NCI-H2227 treated with DMSO at 0.1 percent for 48 hours (cell line): ENCODE measurements at regions not wholly inside any gene's neighbourhood (a gene's known extent, or its start where the extent isn't known, plus 50 kb on each side); places are given as distances from the start of the nearest gene placed in this dataset.
"Not testable (repeated sequence)": the region's sequence is repeated elsewhere in the genome, so short reads cannot be mapped to it uniquely, and the experiment has no call there.

ENCODE experiments used
- DNase-seq: peaks from one replicate; lab custom pipeline; 2025; lab: John Stamatoyannopoulos, UW

DNA sequence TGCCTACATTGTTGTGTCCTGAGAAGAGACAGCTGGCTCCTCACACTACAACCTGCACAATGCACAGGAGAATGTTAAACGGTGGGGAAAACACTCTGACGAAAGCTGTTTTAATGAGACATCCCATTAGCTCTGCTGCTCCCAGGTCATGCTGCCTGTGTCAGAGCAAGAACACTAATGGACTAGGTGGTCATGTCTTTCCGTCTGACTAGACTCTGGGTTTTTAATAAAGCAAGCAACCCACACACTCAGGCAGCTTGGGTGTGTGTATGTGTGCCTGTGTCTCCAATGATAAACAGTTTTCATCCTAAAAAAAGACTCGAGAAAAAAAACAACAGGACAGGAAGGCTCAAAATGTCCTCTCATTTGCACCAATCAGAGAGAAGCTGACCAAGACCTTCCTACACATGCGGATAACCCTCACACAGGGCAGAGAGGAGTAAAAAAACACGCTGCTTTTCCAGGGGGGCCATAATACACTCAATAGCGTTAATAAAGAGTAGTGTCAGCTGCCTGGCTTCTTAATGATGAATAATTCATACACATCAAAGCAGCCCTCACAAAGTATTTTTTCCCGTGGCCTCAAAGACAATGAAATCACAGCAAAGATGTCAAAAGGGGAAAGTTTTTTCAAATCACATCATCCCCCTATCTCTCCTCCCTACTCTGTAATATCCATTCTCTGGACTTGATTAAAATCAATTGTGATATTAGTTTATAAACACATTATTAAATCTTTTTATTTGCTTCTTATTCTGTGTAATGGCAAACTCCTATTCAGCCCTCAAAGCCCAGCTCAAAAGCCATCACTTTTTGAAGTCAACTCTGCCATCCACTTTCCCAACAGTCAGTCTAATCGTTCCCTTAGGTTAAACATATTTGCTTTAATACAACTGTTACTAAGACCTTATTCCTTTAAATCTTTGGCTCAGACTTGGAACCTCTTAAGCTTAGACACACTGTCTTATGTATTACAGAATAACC, 244.2 kb upstream of the CDH11 start:
- DNase-seq, result no peak

DNA sequence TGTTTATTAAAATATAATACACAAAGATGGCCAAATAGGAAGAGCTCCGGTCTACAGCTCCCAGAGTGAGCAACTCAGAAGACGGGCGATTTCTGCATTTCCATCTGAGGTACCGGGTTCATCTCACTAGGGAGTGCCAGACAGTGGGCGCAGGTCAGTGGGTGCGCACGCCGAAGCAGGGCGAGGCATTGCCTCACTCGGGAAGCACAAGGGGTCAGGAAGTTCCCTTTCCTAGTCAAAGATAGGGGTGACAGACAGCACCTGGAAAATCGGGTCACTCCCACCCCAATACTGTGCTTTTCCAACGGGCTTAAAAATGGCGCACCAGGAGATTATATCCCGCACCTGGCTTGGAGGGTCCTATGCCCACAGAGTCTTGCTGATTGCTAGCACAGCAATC, 234.9 kb upstream of the CDH11 start:
- not testable (repeated sequence) for DNase-seq

DNA sequence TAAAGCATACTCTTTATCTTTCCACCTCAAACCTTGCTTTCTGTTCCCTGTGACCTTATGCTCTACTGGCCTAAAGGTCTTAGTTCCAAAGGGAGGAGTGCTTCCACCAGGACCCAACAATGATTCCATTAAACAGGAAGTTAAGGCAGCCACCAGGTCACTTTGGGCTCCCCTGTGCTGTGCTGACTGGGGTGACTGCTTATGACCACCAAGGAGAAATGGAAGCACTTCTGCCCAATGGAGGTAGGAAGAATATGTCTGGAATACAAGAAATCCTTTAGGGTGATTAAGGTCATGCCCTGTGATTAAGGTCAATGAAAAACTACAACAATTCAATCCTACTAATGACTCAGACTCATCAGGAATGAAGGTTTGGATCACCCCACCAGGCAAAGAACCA, 233.8 kb upstream of the CDH11 start:
- DNase-seq, result no peak

DNA sequence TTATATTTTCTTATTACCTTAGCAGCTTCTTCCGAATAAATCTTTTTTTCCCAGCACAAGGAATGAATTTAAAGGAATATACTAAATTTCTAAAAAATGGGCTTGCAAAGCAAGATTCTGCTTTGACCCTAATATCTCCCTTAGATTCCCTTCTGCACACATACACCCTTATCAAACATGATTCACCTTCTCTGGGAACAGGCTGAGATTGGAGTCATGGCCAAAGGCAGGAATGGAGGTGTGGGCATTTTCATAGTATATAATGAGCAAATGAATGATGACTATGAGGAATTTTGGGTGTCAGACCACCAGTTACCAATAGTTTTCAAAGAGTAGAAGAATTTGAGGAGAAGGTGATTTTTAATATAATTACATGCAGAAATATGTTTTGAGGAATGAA, 231.3 kb upstream of the CDH11 start:
- no peak for DNase-seq

DNA sequence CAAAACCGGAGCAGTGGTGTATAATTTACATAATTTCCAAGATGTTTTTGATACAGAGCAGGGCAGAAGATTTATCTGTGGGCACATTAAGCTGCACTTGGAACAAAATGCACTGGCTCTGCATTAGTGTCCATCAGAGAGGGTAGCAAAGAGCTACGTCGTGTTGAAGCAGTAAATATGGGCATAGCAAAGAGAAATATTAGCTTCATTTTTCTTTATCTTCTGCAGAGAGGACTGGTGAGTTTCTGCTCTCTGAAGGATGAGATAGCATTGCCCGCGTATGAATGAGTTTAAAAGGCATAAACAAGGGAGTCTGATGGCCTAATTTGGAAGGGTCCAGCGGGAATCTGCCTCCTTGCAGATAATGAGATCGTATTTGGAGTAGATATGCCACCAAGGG, 227.8 kb upstream of the CDH11 start:
- DNase-seq, result no peak

DNA sequence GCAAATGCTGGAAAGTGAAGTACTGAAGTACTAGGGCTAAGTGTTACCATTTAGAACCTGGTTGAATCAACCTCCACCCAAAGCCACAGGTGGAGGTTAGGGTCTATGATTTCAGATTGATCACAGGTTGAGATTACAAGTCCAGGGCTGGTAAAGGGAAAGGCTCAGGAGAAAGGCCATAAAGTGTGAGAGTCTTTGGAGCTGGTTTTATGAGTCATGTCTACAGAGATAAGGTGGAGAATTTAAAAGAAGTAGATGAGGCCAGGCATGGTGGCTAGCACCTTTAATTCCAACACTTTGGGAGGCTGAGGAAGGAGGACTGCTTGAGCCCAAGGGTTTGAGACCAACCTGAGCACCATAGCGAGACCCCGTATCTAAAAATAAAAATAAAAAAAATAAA, 221.7 kb upstream of the CDH11 start:
- DNase-seq, result no peak

DNA sequence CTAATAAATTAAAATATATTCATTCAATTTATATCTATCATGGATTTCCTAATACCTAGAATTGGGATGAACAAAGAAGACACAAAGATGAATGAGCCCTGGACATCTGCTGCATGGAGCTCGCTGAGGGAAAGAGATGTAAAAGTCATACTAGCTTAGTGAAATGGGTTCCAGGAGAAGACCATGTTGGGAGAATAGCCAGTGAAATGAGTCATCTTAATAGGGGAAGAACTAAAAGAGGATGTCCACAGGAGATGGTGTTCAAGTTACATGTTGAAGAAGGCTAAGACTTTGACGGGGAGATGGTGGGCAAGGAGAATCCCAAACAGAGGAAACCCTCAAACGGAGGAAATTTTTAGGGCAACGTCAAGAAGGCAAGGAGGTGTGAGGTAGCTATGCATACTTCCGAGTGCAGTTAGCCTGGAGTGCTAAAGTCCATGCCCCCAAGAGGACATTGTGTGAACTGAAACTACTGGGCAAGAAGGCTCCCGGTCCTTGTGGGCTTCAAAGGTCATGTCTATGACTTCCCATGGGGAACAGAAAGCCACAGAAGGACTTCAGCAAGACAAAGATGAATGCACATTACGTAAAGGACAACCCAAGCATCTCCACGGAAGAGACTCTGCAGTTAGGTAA, 220.5 kb upstream of the CDH11 start:
- DNase-seq, result no peak

DNA sequence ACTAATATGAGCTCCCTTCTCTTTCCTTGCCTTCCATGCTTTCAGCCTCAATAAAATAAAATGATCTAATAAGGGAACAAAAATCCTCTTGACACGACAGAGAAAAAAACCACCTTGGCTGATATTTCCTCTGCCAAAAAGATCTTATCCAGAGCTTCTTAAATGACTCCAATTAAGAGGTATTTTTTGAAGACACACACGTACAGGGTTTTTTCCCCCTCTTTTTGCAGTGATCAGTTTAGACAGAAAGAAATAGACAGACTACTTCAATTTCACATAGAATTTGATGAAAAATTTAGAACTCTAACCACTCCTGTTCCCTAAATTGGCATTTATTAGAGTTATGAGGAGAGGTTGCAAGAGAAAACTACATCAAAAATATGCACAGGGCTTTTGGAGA, 217.2 kb upstream of the CDH11 start:
- no peak for DNase-seq

DNA sequence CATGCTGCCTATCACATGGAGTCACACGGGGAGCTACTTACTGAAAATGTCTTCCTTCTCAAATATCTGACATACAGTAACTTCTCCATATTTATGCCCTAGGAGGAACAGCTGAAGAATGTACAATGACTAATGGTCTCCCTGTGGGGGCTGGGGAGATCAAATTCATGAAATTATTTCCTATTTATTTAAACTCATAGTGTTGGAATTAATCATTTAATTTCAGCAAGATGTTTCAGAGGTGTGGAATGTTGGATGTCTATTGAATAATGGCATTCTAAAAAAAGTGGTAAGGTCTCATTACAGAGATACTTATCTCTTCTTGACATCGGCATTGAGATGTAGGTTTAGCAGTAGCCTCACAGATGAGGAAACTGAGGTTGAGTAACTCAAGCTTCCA, 214.3 kb upstream of the CDH11 start:
- no peak for DNase-seq

DNA sequence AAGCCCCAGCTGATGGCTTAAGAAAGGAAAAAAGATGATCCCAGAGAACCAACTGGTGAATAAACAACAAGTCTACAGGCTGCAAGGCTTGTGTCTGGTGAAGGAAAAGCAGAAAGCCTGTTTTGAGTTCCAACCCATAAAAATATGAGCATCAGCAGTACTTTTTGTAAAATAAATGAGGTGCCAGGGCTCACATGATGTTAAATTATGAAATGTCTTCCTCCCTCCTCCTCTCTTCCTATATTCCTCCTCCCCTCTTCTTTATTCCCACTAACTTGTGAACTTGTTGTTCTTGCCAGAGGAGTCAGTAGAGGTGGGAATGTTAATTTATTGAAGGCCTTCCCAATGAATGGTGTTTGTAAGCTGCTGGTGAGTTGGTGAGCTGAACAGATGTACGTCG, 212.2 kb upstream of the CDH11 start:
- no peak for DNase-seq

DNA sequence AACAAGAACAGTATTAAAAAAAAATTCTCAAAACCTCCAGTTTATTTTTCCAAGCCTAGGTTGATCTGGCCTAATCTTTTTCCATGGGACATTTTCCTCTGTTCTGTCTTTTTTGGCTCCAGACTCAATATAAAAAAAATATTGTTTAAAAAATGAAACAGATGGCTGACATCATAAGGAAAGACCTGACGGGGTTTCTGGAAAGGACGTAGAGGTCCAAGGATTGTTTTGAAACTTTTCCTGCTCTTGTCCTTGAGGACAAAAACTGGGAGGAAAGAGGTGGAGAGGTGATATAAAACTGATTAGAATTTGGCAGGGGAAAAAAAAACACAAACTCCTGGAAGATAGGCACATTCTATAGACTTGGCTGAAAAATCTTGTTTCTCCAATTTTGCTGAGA, 211.4 kb upstream of the CDH11 start:
- DNase-seq, result no peak

DNA sequence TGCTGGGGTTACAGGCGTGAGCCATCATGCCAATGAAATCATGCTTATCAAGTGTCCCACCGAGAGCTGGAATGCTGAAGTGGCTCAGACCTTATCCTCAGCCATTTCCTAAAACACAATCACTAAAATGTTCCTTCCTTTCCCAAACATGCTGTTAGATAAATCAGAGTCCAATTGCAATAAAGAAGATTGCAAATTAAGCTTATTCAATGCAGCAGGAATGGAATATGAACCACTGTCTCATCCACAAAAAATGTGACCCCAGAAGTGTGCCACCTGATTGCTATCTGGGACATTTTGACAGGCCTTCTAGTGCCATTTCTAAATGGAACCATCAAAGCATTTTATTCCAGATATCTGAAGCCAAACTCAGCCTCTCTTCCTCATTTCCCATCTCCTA, 205.5 kb upstream of the CDH11 start:
- no peak for DNase-seq

DNA sequence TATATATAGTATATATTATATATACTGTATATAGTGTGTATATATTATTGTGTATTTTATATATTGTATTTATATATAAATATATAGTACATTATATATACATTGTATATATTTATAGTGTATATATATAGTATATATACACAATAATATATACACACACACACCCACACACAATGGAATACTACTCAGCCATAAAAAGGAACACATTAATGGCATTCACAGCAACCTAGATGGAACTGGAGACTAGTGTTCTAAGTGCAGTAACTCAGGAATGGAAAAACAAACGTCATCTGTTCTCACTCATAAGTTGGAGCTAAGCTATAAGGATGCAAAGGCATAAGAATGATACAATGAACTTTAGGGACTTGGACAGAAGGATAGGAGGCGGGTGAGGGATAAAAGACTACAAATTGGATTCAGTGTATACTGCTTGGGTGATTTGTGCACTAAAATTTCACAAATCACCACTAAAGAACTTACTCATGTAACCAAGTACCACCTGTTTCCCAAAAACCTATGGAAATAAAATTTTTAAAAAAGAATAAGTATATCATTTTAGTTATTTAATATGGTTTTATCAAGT, 201.9 kb upstream of the CDH11 start:
- no peak for DNase-seq

DNA sequence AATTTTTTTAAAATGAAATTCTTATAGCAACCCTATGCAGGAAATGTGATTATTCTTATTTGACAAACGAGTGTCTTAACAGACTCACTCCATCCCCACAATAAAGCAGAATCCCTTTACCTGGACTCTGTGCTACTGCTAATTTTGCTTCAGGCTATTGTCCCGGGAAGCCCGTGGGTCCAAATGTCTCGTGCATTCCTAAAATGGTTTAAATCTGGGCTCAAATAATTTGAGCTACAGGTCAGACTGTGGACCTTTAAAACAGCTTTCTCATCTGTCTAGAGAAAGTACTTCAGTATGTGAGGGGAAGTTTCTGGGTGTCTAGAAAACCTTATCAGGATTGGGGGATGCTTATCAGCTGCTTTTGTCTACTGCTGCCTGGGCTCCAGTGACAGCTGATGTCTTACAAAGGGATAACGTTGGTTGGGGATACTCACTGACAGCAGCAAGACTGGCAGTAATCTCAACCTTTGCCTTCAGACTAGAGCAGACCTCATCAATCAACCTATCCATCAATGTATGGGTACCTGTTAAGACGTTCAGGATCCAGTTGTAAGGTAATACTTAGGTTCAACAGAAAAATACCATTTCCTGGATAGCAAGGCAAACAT, 197.9 kb upstream of the CDH11 start:
- DNase-seq, result no peak

DNA sequence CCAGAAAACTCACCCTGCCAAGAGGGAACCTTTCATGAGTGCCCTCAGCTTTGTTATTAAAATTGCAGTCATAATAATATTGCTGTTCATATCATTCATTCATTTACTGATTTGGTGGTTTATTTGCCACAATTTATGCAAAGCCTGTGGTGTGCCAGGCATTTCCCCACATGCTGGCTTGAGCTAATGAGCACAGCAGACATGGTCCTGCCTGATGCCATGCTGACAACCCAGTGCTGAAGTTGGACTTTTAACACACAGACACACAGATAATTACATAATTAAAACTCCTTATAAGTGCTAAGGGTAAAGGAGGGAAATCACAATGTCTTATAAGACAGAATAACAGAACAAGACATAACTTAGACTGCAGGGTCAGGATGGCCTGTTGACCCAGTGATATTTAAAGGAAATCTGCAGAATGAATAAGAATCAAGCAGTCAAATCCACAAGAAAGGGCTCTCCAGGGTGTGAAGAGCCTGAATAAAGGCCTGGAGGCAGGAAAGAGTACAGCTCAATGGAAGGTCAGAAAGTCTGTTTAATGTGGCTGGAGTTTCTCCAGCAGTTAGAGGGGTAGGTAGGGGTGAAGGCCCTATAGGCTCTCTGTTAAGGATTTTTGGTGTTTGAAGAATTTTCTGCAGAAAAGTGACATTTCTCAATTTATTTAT, 196.9 kb upstream of the CDH11 start:
- no peak for DNase-seq

DNA sequence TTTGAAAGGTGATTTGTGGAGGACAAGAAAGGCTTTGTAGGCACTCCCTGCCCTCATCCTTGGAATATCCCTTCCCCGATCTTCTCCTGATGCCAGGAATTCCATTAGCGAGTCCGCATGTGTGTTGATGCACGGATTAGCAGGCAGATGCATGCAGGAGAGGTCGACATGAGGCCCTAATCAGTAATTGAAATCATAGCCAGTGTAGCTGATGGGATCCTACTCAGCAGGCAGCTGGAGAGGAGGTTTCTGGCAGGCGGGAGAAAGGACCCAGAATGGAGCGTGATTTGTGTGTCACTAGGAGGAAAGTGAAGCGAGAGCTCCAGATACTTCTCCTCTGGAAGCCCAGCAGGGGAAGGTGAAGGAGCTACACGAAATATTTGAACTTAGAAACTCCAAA, 196.3 kb upstream of the CDH11 start:
- DNase-seq, result no peak

DNA sequence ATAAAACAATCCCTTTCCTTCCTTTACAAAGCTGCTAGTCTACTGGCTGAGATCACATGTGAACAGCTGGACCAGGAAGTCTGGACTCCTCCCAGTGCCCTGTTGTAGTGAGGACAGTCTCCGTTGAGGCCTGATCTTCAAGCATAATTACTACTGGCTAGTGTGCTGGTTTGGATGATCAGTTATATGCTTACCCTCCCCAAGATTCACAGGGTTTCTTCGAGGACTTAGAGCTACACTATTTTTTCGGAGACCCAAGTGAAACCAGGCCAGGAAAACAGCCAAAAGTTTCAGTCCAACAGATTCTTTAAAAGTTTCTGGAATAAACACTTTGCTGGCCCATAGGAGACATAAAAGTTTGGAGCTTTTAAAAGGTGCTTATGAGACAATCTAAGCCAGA, 194.9 kb upstream of the CDH11 start:
- DNase-seq, result no peak

DNA sequence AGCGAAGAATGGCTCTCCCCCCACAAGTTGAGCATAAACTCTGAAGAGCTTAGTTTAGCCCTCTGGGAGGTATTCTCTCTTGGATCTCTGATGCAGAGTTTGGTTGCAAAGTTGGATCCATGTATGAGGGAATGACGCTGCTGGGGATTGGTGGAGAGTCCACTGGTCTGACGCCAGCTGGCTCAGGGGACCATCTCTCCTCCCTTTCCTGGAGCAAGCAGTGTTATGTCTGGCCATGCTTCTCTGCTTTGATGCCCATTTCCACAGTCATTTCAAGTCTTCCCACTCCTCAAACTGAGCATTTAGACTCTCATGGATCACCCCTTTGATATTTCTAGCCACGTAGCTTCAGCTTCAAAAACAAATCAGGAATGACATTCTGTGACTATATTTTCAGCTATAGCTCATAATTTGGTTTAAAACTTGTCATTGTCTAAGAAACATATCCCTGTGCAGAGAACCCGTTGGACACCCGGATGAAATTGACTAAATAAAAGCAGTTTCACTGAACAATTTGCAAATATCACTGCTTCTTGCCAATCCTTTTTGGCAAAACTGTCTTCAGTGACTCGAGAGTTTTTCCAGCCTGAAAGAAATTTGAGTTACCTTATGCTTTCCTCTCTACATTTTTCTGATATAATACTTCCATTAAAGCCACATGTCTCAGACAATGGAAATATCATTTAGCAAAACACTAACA, 193.4 kb upstream of the CDH11 start:
- DNase-seq, result no peak

DNA sequence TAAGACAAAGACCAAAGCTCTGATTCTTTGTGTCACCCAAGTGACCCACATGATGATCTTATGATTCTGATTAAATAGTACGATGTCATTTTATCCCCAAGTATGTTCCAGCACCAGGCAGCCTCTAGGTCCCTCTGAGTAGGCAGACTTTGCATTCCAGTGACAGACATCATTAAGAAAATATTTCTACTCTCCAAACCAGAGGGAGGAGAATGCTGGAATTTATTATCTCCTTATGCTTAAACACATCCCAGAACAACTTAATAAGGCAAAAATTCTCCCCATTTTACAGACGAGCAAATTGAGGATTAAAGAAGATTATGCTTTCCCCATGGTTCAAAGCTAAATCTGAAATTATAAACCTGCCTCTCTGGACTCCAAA, 192.8 kb upstream of the CDH11 start:
- no peak for DNase-seq

DNA sequence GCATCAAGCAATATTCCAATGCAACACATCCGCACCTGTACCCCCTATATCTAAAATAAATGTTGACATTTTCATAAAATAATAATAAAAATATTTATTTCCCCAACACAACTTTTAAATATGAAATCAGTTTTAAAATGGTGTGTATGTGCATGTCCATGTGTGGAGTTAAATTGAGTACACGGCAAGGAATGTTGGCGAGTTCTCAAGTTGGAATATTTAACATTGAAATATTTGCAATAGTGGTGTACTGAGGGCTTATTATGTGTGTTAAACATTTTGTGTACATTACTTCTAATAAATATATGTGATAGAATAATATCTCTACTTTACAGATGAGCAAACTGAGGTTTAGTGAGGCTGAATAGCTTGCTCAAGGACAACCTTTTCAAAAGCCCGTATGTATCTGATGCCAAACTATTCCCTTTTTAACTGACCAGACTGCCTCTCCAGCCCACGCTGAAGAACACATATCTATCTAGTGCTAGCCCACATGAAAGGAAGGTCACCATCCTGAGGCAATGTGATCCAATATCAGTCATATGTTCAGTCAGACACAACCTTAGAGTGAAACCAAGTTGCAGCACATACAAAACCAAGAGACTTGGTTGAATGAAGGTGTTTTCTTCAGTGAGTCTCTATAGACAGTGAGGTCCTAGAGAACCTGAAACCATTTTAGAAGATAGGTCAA, 192.2 kb upstream of the CDH11 start:
- no peak for DNase-seq

DNA sequence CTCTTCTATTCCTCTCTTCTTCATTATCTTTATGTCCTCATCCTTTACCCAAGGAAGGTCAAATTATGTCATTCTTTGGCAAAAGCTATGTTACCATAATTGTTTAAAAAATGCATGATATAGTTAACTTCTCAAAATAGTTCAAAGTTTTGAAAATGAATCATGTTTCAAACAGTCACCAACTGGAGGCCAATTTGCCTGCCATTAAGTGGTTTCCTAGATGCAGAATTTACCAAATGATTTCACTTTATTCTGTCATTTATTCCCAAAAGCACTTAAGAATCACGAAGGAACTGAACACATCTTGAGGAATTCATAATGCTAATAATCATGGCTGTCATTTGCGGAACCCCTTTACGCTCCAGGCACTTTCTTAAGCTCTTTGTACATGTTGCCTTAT, 190.9 kb upstream of the CDH11 start:
- DNase-seq, result no peak
